ENCODE measurements at regions not wholly inside any gene's neighbourhood (a gene's known extent, or its start where the extent isn't known, plus 50 kb on each side); places are given as distances from the start of the nearest gene placed in this dataset.
A peak's percentile ranks its signal among the peaks of the same experiment; 100 is the strongest.

GRCh38 chr2:149800624-149801542 lies 213.3 kb upstream of the MMADHC start:
- no peak for DNase-seq (ENCODE audit: low read depth)
- no peak for TF ChIP-seq CTCF (conservative IDR thresholded peaks at IDR 0.05; ENCODE audit: low read length)
- H3K4me3 ChIP-seq (ENCODE audit: low read length) = no peak overlapping the region

GRCh38 chr2:149799013-149799705 lies 211.6 kb upstream of the MMADHC start:
- peak; percentile 73 for DNase-seq (ENCODE audit: low read depth)

GRCh38 chr2:149797030-149797429 lies 209.5 kb upstream of the MMADHC start:
- TF ChIP-seq CTCF (conservative IDR thresholded peaks at IDR 0.05; ENCODE audit: low read length) = no peak
- DNase-seq (ENCODE audit: low read depth) = no peak
- no peak overlapping the region for H3K4me3 ChIP-seq (ENCODE audit: low read length)

More at GRCh38 chr2:149799013-149799705, 211.6 kb upstream of the MMADHC start:
- no peak overlapping the region for H3K4me3 ChIP-seq (ENCODE audit: low read length)
- peak; percentile 68 for TF ChIP-seq CTCF (conservative IDR thresholded peaks at IDR 0.05; ENCODE audit: low read length)

GRCh38 chr2:149789549-149789948 lies 202.0 kb upstream of the MMADHC start:
- DNase-seq (ENCODE audit: low read depth) = no peak
- no peak for TF ChIP-seq CTCF (conservative IDR thresholded peaks at IDR 0.05; ENCODE audit: low read length)

GRCh38 chr2:149787206-149787605 lies 199.6 kb upstream of the MMADHC start:
- DNase-seq (ENCODE audit: low read depth) = no peak
- H3K4me3 ChIP-seq (ENCODE audit: low read length) = no peak overlapping the region
- TF ChIP-seq CTCF (conservative IDR thresholded peaks at IDR 0.05; ENCODE audit: low read length) = no peak

More at GRCh38 chr2:149789549-149789948, 202.0 kb upstream of the MMADHC start:
- H3K4me3 ChIP-seq (ENCODE audit: low read length) = no peak overlapping the region

- TF ChIP-seq CTCF (conservative IDR thresholded peaks at IDR 0.05; ENCODE audit: low read length) = no peak
Measured at GRCh38 chr2:149783284-149783683, 195.7 kb upstream of the MMADHC start.

More at GRCh38 chr2:149783284-149783683, 195.7 kb upstream of the MMADHC start:
- no peak for DNase-seq (ENCODE audit: low read depth)
- no peak overlapping the region for H3K4me3 ChIP-seq (ENCODE audit: low read length)

Data from AG10803 (cell line).